Large intestine (tissue), 3 donors: ENCODE measurements at regions not wholly inside any gene's neighbourhood (a gene's known extent, or its start where the extent isn't known, plus 50 kb on each side); places are given as distances from the start of the nearest gene placed in this dataset.

Experiments
- DNase-seq, 2 donors: peaks; one replicate each; pipeline versions ENCODE4 v3.0.0 to v3.0.0-alpha.2; 2013
- H3K27ac ChIP-seq: one replicate; pipeline ENCODE4 v1.5.1; 2013; ENCODE audit warnings: low read length
- H3K27me3 ChIP-seq: 2 replicates; pipeline ENCODE4 v1.6.1; 2013; ENCODE audit warnings: low read length; ENCODE audit not compliant: control insufficient read depth, insufficient read depth
- H3K36me3 ChIP-seq: 2 replicates; pipeline ENCODE4 v1.6.1; 2013; ENCODE audit warnings: low read length; ENCODE audit not compliant: control insufficient read depth, insufficient read depth
- H3K4me1 ChIP-seq: one replicate; pipeline ENCODE4 v1.6.1; 2013; ENCODE audit warnings: low read length; ENCODE audit not compliant: control insufficient read depth, insufficient read depth
- H3K4me3 ChIP-seq: one replicate; pipeline ENCODE4 v1.5.1; 2013; ENCODE audit warnings: low read length
- H3K9me3 ChIP-seq: one replicate; pipeline ENCODE4 v1.6.1; 2013; ENCODE audit warnings: mild to moderate bottlenecking, low read depth, low read length, moderate library complexity; ENCODE audit not compliant: control insufficient read depth
- WGBS: methylation state at CpG from one replicate; pipeline ENCODE4 v1.1.5; 2013; ENCODE audit warnings: low lambda C conversion rate; ENCODE audit not compliant: insufficient coverage; 5-methylcytosine and 5-hydroxymethylcytosine counted together

GRCh38 chr16:55955424-55955823, 80.3 kb upstream of the CES5A start:
- H3K27ac ChIP-seq: no peak overlapping the region
- H3K27me3 ChIP-seq: no peaks in the 10 kb centered on the region
- no peaks in the 10 kb centered on the region for H3K36me3 ChIP-seq
- H3K9me3 ChIP-seq: no peaks in the 10 kb centered on the region
- WGBS: no CpG with 5 or more reads among the region's 4 CpGs
- DNase-seq: no peak
- no peak overlapping the region for H3K4me3 ChIP-seq
- no peaks in the 10 kb centered on the region for H3K4me1 ChIP-seq

GRCh38 chr16:55954906-55955305, 79.7 kb upstream of the CES5A start:
- no peak overlapping the region for H3K27ac ChIP-seq
- WGBS: no CpG with 5 or more reads among the region's 2 CpGs
- no peaks in the 10 kb centered on the region for H3K4me1 ChIP-seq
- no peak for DNase-seq
- no peaks in the 10 kb centered on the region for H3K9me3 ChIP-seq
- H3K27me3 ChIP-seq: no peaks in the 10 kb centered on the region
- no peak overlapping the region for H3K4me3 ChIP-seq
- H3K36me3 ChIP-seq: no peaks in the 10 kb centered on the region

- no CpG with 5 or more reads among the region's 1 CpG for WGBS
- Histone ChIP-seq H3K36me3 (no peaks in the 10 kb centered on the region), H3K4me1 (no peaks in the 10 kb centered on the region), H3K27ac (no peak overlapping the region), H3K9me3 (no peaks in the 10 kb centered on the region), H3K4me3 (no peak overlapping the region), H3K27me3 (no peaks in the 10 kb centered on the region)
- DNase-seq: no peak
Observed at GRCh38 chr16:55949518-55949917, 74.3 kb upstream of the CES5A start.

- Histone ChIP-seq H3K27me3 (peaks cover under 1% of the 10 kb centered on the region), H3K4me3 (no peak overlapping the region), H3K4me1 (no peaks in the 10 kb centered on the region), H3K9me3 (no peaks in the 10 kb centered on the region), H3K27ac (no peak overlapping the region), H3K36me3 (no peaks in the 10 kb centered on the region)
- whole genome bisulfite sequencing: no CpG with 5 or more reads among the region's 6 CpGs
- no peak for DNase-seq
Observed at GRCh38 chr16:55948230-55948629, 73.1 kb upstream of the CES5A start.

GRCh38 chr16:55947366-55947765, 72.2 kb upstream of the CES5A start:
- Histone ChIP-seq H3K4me3 (no peak overlapping the region), H3K27me3 (peaks cover 2% of the 10 kb centered on the region), H3K36me3 (no peaks in the 10 kb centered on the region), H3K27ac (no peak overlapping the region), H3K4me1 (no peaks in the 10 kb centered on the region), H3K9me3 (no peaks in the 10 kb centered on the region)
- 43% methylated on average over 1 of the region's 1 CpG for WGBS
- DNase-seq: no peak

GRCh38 chr16:55944377-55944802, 69.2 kb upstream of the CES5A start:
- peaks cover 2% of the 10 kb centered on the region for H3K27me3 ChIP-seq
- DNase-seq: peak; percentile 34 to 36
- H3K4me3 ChIP-seq: no peak overlapping the region
- no CpG with 5 or more reads among the region's 8 CpGs for WGBS
- no peaks in the 10 kb centered on the region for H3K4me1 ChIP-seq
- no peaks in the 10 kb centered on the region for H3K36me3 ChIP-seq
- H3K27ac ChIP-seq: no peak overlapping the region
- H3K9me3 ChIP-seq: no peaks in the 10 kb centered on the region

GRCh38 chr16:55943267-55943666, 68.1 kb upstream of the CES5A start:
- no peaks in the 10 kb centered on the region for H3K4me1 ChIP-seq
- H3K27me3 ChIP-seq: peaks cover 2% of the 10 kb centered on the region
- H3K27ac ChIP-seq: no peak overlapping the region
- WGBS: 0% methylated on average over 1 of the region's 4 CpGs
- H3K4me3 ChIP-seq: no peak overlapping the region
- DNase-seq: no peak
- H3K36me3 ChIP-seq: no peaks in the 10 kb centered on the region
- H3K9me3 ChIP-seq: no peaks in the 10 kb centered on the region

GRCh38 chr16:55942821-55943220, 67.6 kb upstream of the CES5A start:
- whole genome bisulfite sequencing: 100% methylated on average over 2 of the region's 3 CpGs
- no peak for DNase-seq
- H3K36me3 ChIP-seq: no peaks in the 10 kb centered on the region
- peaks cover 2% of the 10 kb centered on the region for H3K27me3 ChIP-seq
- no peaks in the 10 kb centered on the region for H3K9me3 ChIP-seq
- H3K27ac ChIP-seq: no peak overlapping the region
- no peak overlapping the region for H3K4me3 ChIP-seq
- H3K4me1 ChIP-seq: no peaks in the 10 kb centered on the region

- Histone ChIP-seq H3K4me3 (no peak overlapping the region), H3K9me3 (no peaks in the 10 kb centered on the region), H3K27me3 (peaks cover 2% of the 10 kb centered on the region), H3K4me1 (no peaks in the 10 kb centered on the region), H3K36me3 (no peaks in the 10 kb centered on the region), H3K27ac (no peak overlapping the region)
- WGBS: no CpG with 5 or more reads among the region's 2 CpGs
- DNase-seq: no peak
Observed at GRCh38 chr16:55941552-55941951, 66.4 kb upstream of the CES5A start.

- no peak overlapping the region for H3K27ac ChIP-seq
- no peaks in the 10 kb centered on the region for H3K4me1 ChIP-seq
- no peaks in the 10 kb centered on the region for H3K27me3 ChIP-seq
- WGBS: no CpG with 5 or more reads among the region's 1 CpG
- DNase-seq: no peak
- H3K36me3 ChIP-seq: no peaks in the 10 kb centered on the region
- no peak overlapping the region for H3K4me3 ChIP-seq
- no peaks in the 10 kb centered on the region for H3K9me3 ChIP-seq
Observed at GRCh38 chr16:55938126-55938525, 63.0 kb upstream of the CES5A start.

- 100% methylated on average over 1 of the region's 3 CpGs for WGBS
- no peaks in the 10 kb centered on the region for H3K9me3 ChIP-seq
- H3K36me3 ChIP-seq: no peaks in the 10 kb centered on the region
- H3K27me3 ChIP-seq: no peaks in the 10 kb centered on the region
- DNase-seq: no peak
- H3K4me1 ChIP-seq: no peaks in the 10 kb centered on the region
- H3K27ac ChIP-seq: no peak overlapping the region
- no peak overlapping the region for H3K4me3 ChIP-seq
Observed at GRCh38 chr16:55933038-55933437, 57.9 kb upstream of the CES5A start.
